Testis (tissue), 2 donors: ENCODE measurements at regions not wholly inside any gene's neighbourhood (a gene's known extent, or its start where the extent isn't known, plus 50 kb on each side); places are given as distances from the start of the nearest gene placed in this dataset.

ENCODE experiments used
- POLR2A ChIP-seq: fragments of 450-650 bp; IDR thresholded peaks from one replicate; pipeline ENCODE4 v1.6.1; 2017; ENCODE audit warnings: antibody characterized with exemption, mild to moderate bottlenecking, moderate library complexity
- TF ChIP-seq, protein P1 (sequence below), 3 experiments: fragments of 450-650 bp in 2 of 3; fragments of 200-600 bp in 1 of 3; sonication (generic) in 1 of 3; IDR thresholded peaks; one replicate each; pipeline ENCODE4 v1.5.1; 2016 to 2019; ENCODE audit warnings: antibody characterized with exemption in 3 of 3, mild to moderate bottlenecking in 2 of 3, moderate library complexity in 1 of 3

DNA sequence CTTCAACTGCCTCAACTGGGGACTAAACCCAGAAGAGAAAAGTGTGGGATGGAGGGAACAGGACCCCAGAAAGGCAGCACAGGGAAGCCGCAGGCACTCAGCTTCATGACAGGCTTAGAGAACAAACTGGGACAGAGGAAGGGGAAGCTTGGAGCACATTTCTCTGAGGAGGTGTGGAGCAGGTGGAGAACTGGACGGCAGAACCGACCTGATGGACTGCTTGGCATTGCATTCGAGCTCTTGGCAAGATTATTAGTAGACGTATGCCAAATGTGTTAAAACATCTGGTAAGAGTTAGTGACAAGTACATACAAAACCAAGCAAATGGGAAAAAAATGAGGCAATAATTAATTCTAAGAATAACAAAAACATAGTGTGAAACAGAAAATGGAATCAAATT is 335.7 kb downstream of the SFMBT2 start:
- TF ChIP-seq, protein P1, sequence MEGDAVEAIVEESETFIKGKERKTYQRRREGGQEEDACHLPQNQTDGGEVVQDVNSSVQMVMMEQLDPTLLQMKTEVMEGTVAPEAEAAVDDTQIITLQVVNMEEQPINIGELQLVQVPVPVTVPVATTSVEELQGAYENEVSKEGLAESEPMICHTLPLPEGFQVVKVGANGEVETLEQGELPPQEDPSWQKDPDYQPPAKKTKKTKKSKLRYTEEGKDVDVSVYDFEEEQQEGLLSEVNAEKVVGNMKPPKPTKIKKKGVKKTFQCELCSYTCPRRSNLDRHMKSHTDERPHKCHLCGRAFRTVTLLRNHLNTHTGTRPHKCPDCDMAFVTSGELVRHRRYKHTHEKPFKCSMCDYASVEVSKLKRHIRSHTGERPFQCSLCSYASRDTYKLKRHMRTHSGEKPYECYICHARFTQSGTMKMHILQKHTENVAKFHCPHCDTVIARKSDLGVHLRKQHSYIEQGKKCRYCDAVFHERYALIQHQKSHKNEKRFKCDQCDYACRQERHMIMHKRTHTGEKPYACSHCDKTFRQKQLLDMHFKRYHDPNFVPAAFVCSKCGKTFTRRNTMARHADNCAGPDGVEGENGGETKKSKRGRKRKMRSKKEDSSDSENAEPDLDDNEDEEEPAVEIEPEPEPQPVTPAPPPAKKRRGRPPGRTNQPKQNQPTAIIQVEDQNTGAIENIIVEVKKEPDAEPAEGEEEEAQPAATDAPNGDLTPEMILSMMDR (IDR thresholded peaks at IDR 0.05), result no peak
- TF ChIP-seq POLR2A, result no peak
